Bronchial epithelial cell (primary cell): ENCODE measurements at regions not wholly inside any gene's neighbourhood (a gene's known extent, or its start where the extent isn't known, plus 50 kb on each side); places are given as distances from the start of the nearest gene placed in this dataset.

Experiments
- DNase-seq: peaks from one replicate; pipeline ENCODE4 v3.0.0-alpha.2; 2010; ENCODE audit warnings: low read depth
- FAIRE-seq: peaks from 2 replicates; lab custom pipeline; 2011; peaks lifted over from hg19 to GRCh38; lab: Jason Lieb, UNC
- H3K27me3 ChIP-seq: 2 replicates; pipeline ENCODE4 v1.5.1; 2011; ENCODE audit warnings: low read length; ENCODE audit not compliant: control insufficient read depth, insufficient read depth
- H3K36me3 ChIP-seq: 2 replicates; pipeline ENCODE4 v1.5.1; 2011; ENCODE audit warnings: low read length; ENCODE audit not compliant: control insufficient read depth, insufficient read depth
- H3K4me3 ChIP-seq: 2 replicates; pipeline ENCODE4 v1.5.1; 2011; ENCODE audit warnings: mild to moderate bottlenecking, low read depth, low read length, control low read depth
- CTCF ChIP-seq: IDR thresholded peaks from 2 replicates; pipeline ENCODE4 v1.5.1; 2011; ENCODE audit warnings: mild to moderate bottlenecking, moderate library complexity, low read length, control low read depth, inconsistent platforms; ENCODE audit not compliant: insufficient read depth, severe bottlenecking

GRCh38 chr21:38925478-38925877 lies 119.7 kb downstream of the ETS2 start:
- Histone ChIP-seq H3K27me3 (no peaks in the 10 kb centered on the region), H3K4me3 (no peak overlapping the region), H3K36me3 (no peaks in the 10 kb centered on the region)
- FAIRE-seq (no peak), DNase-seq (no peak)
- TF ChIP-seq CTCF = no peak

GRCh38 chr21:38924954-38925353 lies 119.2 kb downstream of the ETS2 start:
- Histone ChIP-seq H3K4me3 (no peak overlapping the region), H3K27me3 (no peaks in the 10 kb centered on the region), H3K36me3 (no peaks in the 10 kb centered on the region)
- no peak for DNase-seq
- FAIRE-seq = no peak
- TF ChIP-seq CTCF = no peak

GRCh38 chr21:38923429-38923828 lies 117.7 kb downstream of the ETS2 start:
- TF ChIP-seq CTCF = no peak
- DNase-seq = no peak
- Histone ChIP-seq H3K36me3 (no peaks in the 10 kb centered on the region), H3K27me3 (no peaks in the 10 kb centered on the region), H3K4me3 (no peak overlapping the region)
- FAIRE-seq = no peak

GRCh38 chr21:38922474-38923235 lies 116.9 kb downstream of the ETS2 start:
- FAIRE-seq = no peak

GRCh38 chr21:38921511-38922251 lies 116.0 kb downstream of the ETS2 start:
- FAIRE-seq = no peak
- no peak for DNase-seq
- H3K36me3 ChIP-seq = no peaks in the 10 kb centered on the region
- H3K4me3 ChIP-seq = no peak overlapping the region
- no peaks in the 10 kb centered on the region for H3K27me3 ChIP-seq
- no peak for TF ChIP-seq CTCF

More at GRCh38 chr21:38922474-38923235, 116.9 kb downstream of the ETS2 start:
- no peak overlapping the region for H3K4me3 ChIP-seq
- no peak for DNase-seq
- no peak for TF ChIP-seq CTCF
- H3K36me3 ChIP-seq = no peaks in the 10 kb centered on the region
- H3K27me3 ChIP-seq = no peaks in the 10 kb centered on the region
